Left lung (tissue), 4 donors: ENCODE measurements at regions not wholly inside any gene's neighbourhood (a gene's known extent, or its start where the extent isn't known, plus 50 kb on each side); places are given as distances from the start of the nearest gene placed in this dataset.

Source experiments
- ATAC-seq: fragments of 200-7000 bp; cut with Tn5 transposase; one replicate; pipeline ENCODE4 v1.9.1; 2020; ENCODE audit warnings: moderate library complexity
- DNase-seq, 4 donors: peaks; one replicate each; pipeline ENCODE4 v3.0.0-alpha.2; 2013 to 2020
- H3K27ac ChIP-seq, 2 donors: fragments of 200-600 bp; sonication (generic) in 1 of 2; one replicate each; pipeline versions ENCODE4 v1.5.0 to v1.8.0; 2020 to 2021
- H3K27me3 ChIP-seq, 2 donors: fragments of 200-600 bp; sonication (generic) in 1 of 2; one replicate each; pipeline versions ENCODE4 v1.5.0 to v1.8.0; 2020 to 2021
- H3K36me3 ChIP-seq, 2 donors: fragments of 200-600 bp; sonication (generic) in 1 of 2; one replicate each; pipeline versions ENCODE4 v1.5.0 to v1.8.0; 2020 to 2021
- H3K4me1 ChIP-seq, 2 donors: fragments of 200-600 bp; one replicate each; pipeline ENCODE4 v1.8.0; 2021
- H3K4me3 ChIP-seq, 2 donors: fragments of 200-600 bp; sonication (generic) in 1 of 2; one replicate each; pipeline versions ENCODE4 v1.5.0 to v1.8.0; 2020 to 2021; ENCODE audit warnings: mild to moderate bottlenecking in 1 of 2
- H3K9me3 ChIP-seq, 2 donors: fragments of 200-600 bp; sonication (generic) in 1 of 2; one replicate each; pipeline versions ENCODE4 v1.5.0 to v1.8.0; 2020 to 2021
- CTCF ChIP-seq, 2 donors: fragments of 200-600 bp; sonication (generic) in 1 of 2; IDR thresholded peaks; one replicate each; pipeline versions ENCODE4 v1.5.0 to v1.8.0; 2021; ENCODE audit warnings: antibody characterized with exemption in 2 of 2
- intact Hi-C, 2 donors: fragments of 100-400 bp; cut with DNase I; formaldehyde crosslinking; loops; one replicate each; pipeline versions ENCODE4 v1.11.2 to v1.14.2; 2022
- donor health status: DM: no; HTN: yes; CAD: no.
- donor health status: DM: no; HTN: no; CAD: no.

GRCh38 chr11:129264114-129264513, 72.0 kb upstream of the ARHGAP32 start:
- DNase-seq (no peak), ATAC-seq (no peak)
- H3K4me1 ChIP-seq = peaks cover 0 to 8% of the 10 kb centered on the region in 2 donors
- H3K27me3 ChIP-seq = no peaks in the 10 kb centered on the region
- no peaks in the 10 kb centered on the region for H3K9me3 ChIP-seq
- TF ChIP-seq CTCF (IDR thresholded peaks at IDR 0.05) = no peak
- H3K4me3 ChIP-seq = no peak overlapping the region
- intact Hi-C loops = no loop called here
- no peaks in the 10 kb centered on the region for H3K36me3 ChIP-seq
- no peak overlapping the region for H3K27ac ChIP-seq

GRCh38 chr11:129260750-129261149, 68.6 kb upstream of the ARHGAP32 start:
- H3K27me3 ChIP-seq = no peaks in the 10 kb centered on the region
- peaks cover 0 to 8% of the 10 kb centered on the region in 2 donors for H3K4me1 ChIP-seq
- TF ChIP-seq CTCF (IDR thresholded peaks at IDR 0.05) = no peak
- H3K36me3 ChIP-seq = no peaks in the 10 kb centered on the region
- no peak overlapping the region for H3K27ac ChIP-seq
- intact Hi-C loops = no loop called here
- DNase-seq = no peak
- no peak for ATAC-seq
- H3K9me3 ChIP-seq = no peaks in the 10 kb centered on the region
- H3K4me3 ChIP-seq = no peak overlapping the region

GRCh38 chr11:129259931-129260348, 67.8 kb upstream of the ARHGAP32 start:
- H3K36me3 ChIP-seq = no peaks in the 10 kb centered on the region
- ATAC-seq = no peak
- DNase-seq = no peak
- intact Hi-C loops = no loop called here
- H3K27me3 ChIP-seq = no peaks in the 10 kb centered on the region
- peaks cover 0 to 8% of the 10 kb centered on the region in 2 donors for H3K4me1 ChIP-seq
- H3K4me3 ChIP-seq = no peak overlapping the region
- TF ChIP-seq CTCF (IDR thresholded peaks at IDR 0.05) = no peak
- no peaks in the 10 kb centered on the region for H3K9me3 ChIP-seq
- no peak overlapping the region for H3K27ac ChIP-seq

- TF ChIP-seq CTCF (IDR thresholded peaks at IDR 0.05) = no peak
- no peaks in the 10 kb centered on the region for H3K9me3 ChIP-seq
- no peaks in the 10 kb centered on the region for H3K36me3 ChIP-seq
- H3K4me1 ChIP-seq = no peaks in the 10 kb centered on the region
- ATAC-seq (no peak), DNase-seq (no peak)
- H3K27ac ChIP-seq = no peak overlapping the region
- intact Hi-C loops = no loop called here
- H3K27me3 ChIP-seq = no peaks in the 10 kb centered on the region
- no peak overlapping the region for H3K4me3 ChIP-seq
Measured at GRCh38 chr11:129258205-129258604, 66.1 kb upstream of the ARHGAP32 start.

GRCh38 chr11:129257512-129257911, 65.4 kb upstream of the ARHGAP32 start:
- H3K27ac ChIP-seq = no peak overlapping the region
- intact Hi-C loops = no loop called here
- TF ChIP-seq CTCF (IDR thresholded peaks at IDR 0.05) = no peak

More at GRCh38 chr11:129257512-129257911, 65.4 kb upstream of the ARHGAP32 start:
- Histone ChIP-seq H3K36me3 (no peaks in the 10 kb centered on the region), H3K4me3 (no peak overlapping the region), H3K27me3 (no peaks in the 10 kb centered on the region), H3K9me3 (no peaks in the 10 kb centered on the region), H3K4me1 (no peaks in the 10 kb centered on the region)
- DNase-seq (no peak), ATAC-seq (no peak)
